Endothelial cell of umbilical vein (primary cell): ENCODE measurements at regions not wholly inside any gene's neighbourhood (a gene's known extent, or its start where the extent isn't known, plus 50 kb on each side); places are given as distances from the start of the nearest gene placed in this dataset.

Source experiments
- BruUV-seq: library from RNA; stranded (reverse); fragments of 400-500 nt; replicated peaks from 2 replicates; lab custom pipeline; 2021; lab: Mats Ljungman, UMichigan
- CTCF ChIA-PET: fragments of 300-600, 350-600 bp; sonication (Branson Sonifier 250); formaldehyde crosslinking; loops from one replicate; lab custom pipeline; 2021; ENCODE audit warnings: antibody characterized with exemption, inconsistent platforms; lab: Charles Lee
- POLR2A ChIA-PET: fragments of 300-600, 350-600 bp; sonication (Branson Sonifier 250); formaldehyde crosslinking; loops from one replicate; lab custom pipeline; 2021; ENCODE audit warnings: antibody characterized with exemption, inconsistent platforms; lab: Charles Lee
- DNase-seq: peaks from one replicate; pipeline ENCODE4 v3.0.0-alpha.2; 2011; ENCODE audit warnings: low read depth, low spot score
- FAIRE-seq: peaks from 2 replicates; lab custom pipeline; 2011; peaks lifted over from hg19 to GRCh38; lab: Jason Lieb, UNC
- H2AFZ ChIP-seq: 2 replicates; pipeline ENCODE4 v1.6.0; 2012; ENCODE audit warnings: low read depth, low read length, control low read depth, inconsistent platforms
- H3K27ac ChIP-seq: 2 replicates; pipeline ENCODE4 v1.5.1; 2011; ENCODE audit warnings: low read depth, mild to moderate bottlenecking, control low read depth, low read length, moderate library complexity; ENCODE audit not compliant: insufficient read depth
- H3K27me3 ChIP-seq, 2 experiments: 2 replicates each; pipeline versions ENCODE4 v1.6.0 to v1.6.1; 2011; ENCODE audit warnings: low read length in 2 of 2, mixed read lengths in 1 of 2; ENCODE audit not compliant: control insufficient read depth in 2 of 2, insufficient read depth in 2 of 2
- H3K36me3 ChIP-seq, 2 experiments: 2 replicates in 1 of 2; 3 replicates in 1 of 2; pipeline ENCODE4 v1.5.1; 2011; ENCODE audit warnings: low read length in 2 of 2, mild to moderate bottlenecking in 1 of 2, moderate library complexity in 1 of 2; ENCODE audit not compliant: control insufficient read depth in 2 of 2, insufficient read depth in 2 of 2; ENCODE audit errors: extremely low read depth in 1 of 2
- H3K4me1 ChIP-seq: 3 replicates; pipeline ENCODE4 v1.5.1; 2011; ENCODE audit warnings: mild to moderate bottlenecking, low read length; ENCODE audit not compliant: control insufficient read depth, insufficient read depth; ENCODE audit errors: extremely low read depth
- H3K4me2 ChIP-seq: 2 replicates; pipeline ENCODE4 v1.6.1; 2011; ENCODE audit warnings: low read length, control low read depth, mixed read lengths; ENCODE audit not compliant: insufficient read depth
- H3K4me3 ChIP-seq, 3 experiments: fragments of 200-600 bp in 1 of 3; sonication (generic), shearing (Covaris generic) in 1 of 3; replicated peaks in 1 of 3; 2 replicates each; pipeline ENCODE4 v1.5.1; 2011 to 2016; ENCODE audit warnings: control low read depth in 3 of 3, low read length in 3 of 3, mild to moderate bottlenecking in 2 of 3, inconsistent platforms in 1 of 3, low read depth in 1 of 3, moderate library complexity in 1 of 3; ENCODE audit not compliant: insufficient read depth in 1 of 3
- H3K79me2 ChIP-seq: 2 replicates; pipeline ENCODE4 v1.6.0; 2012; ENCODE audit warnings: low read length, inconsistent platforms; ENCODE audit not compliant: control insufficient read depth, insufficient read depth
- H3K9ac ChIP-seq: replicated peaks from 2 replicates; pipeline ENCODE3; 2011; ENCODE audit warnings: low read length, control low read depth; ENCODE audit not compliant: insufficient read depth; ENCODE audit errors: extremely low read depth
- H3K9me1 ChIP-seq: replicated peaks from 3 replicates; pipeline ENCODE4 v1.6.0; 2011; ENCODE audit warnings: mild to moderate bottlenecking, low read length; ENCODE audit not compliant: control insufficient read depth, insufficient read depth; ENCODE audit errors: extremely low read depth
- H3K9me3 ChIP-seq: replicated peaks from 2 replicates; pipeline ENCODE4 v1.5.1; 2012; ENCODE audit warnings: low read length, inconsistent platforms; ENCODE audit not compliant: control insufficient read depth, insufficient read depth
- H4K20me1 ChIP-seq: replicated peaks from 2 replicates; pipeline ENCODE3; 2011; ENCODE audit warnings: mild to moderate bottlenecking, low read length; ENCODE audit not compliant: control insufficient read depth, insufficient read depth; ENCODE audit errors: extremely low read depth
- CTCF ChIP-seq, 2 donors: IDR thresholded peaks; 1 replicate in 1 of 2; 2 replicates in 1 of 2; pipeline ENCODE4 v1.5.1; 2011; ENCODE audit warnings: low read length in 2 of 2, mild to moderate bottlenecking in 2 of 2, moderate library complexity in 2 of 2, control low read depth in 1 of 2, inconsistent platforms in 1 of 2, low read depth in 1 of 2; ENCODE audit not compliant: insufficient read depth in 1 of 2; ENCODE audit errors: extremely low read depth in 1 of 2
- EZH2 ChIP-seq: IDR thresholded peaks from 2 replicates; pipeline ENCODE4 v1.6.1; 2012; ENCODE audit warnings: borderline replicate concordance, low read depth, mild to moderate bottlenecking, moderate library complexity, low read length, inconsistent platforms; ENCODE audit not compliant: severe bottlenecking
- FOS ChIP-seq: IDR thresholded peaks from 2 replicates; pipeline ENCODE4 v1.6.1; 2011; ENCODE audit warnings: mild to moderate bottlenecking, low read length, moderate library complexity, borderline replicate concordance; ENCODE audit not compliant: insufficient read depth
- GATA2 ChIP-seq: IDR thresholded peaks from 2 replicates; pipeline ENCODE4 v1.7.0; 2011; ENCODE audit warnings: low read depth, mild to moderate bottlenecking, moderate library complexity, mixed read lengths, low read length; ENCODE audit not compliant: insufficient read length, insufficient read depth
- JUN ChIP-seq: IDR thresholded peaks from 2 replicates; pipeline ENCODE4 v1.6.1; 2011; ENCODE audit warnings: borderline replicate concordance, low read depth; ENCODE audit not compliant: insufficient read length, insufficient read depth
- MAX ChIP-seq: IDR thresholded peaks from 2 replicates; pipeline ENCODE4 v1.6.1; 2011; ENCODE audit not compliant: insufficient read depth, insufficient read length
- MYC ChIP-seq: IDR thresholded peaks from one replicate; pipeline ENCODE4 v1.6.1; 2011; ENCODE audit warnings: mild to moderate bottlenecking, low read depth, low read length
- POLR2A ChIP-seq: IDR thresholded peaks from 2 replicates; pipeline ENCODE4 v1.6.1; 2012; ENCODE audit warnings: low read depth, mild to moderate bottlenecking, control low read depth, low read length
- POLR2AphosphoS5 ChIP-seq: IDR thresholded peaks from 2 replicates; pipeline ENCODE4 v1.6.1; 2012; ENCODE audit warnings: low read depth, mild to moderate bottlenecking, control low read depth, low read length, moderate library complexity; ENCODE audit not compliant: insufficient read depth
- dilution Hi-C: fragments of 300-500 bp; cut with MboI; formaldehyde crosslinking; loops from one replicate; pipeline ENCODE4 v1.15.0; 2019; ENCODE audit warnings: low sequenced_read_pairs; ENCODE audit not compliant: extremely low pct_ligation_motif_present
- intact Hi-C: fragments of 100-400 bp; cut with micrococcal nuclease; formaldehyde crosslinking; loops from one replicate; pipeline ENCODE4 v1.10.0; 2022

DNA sequence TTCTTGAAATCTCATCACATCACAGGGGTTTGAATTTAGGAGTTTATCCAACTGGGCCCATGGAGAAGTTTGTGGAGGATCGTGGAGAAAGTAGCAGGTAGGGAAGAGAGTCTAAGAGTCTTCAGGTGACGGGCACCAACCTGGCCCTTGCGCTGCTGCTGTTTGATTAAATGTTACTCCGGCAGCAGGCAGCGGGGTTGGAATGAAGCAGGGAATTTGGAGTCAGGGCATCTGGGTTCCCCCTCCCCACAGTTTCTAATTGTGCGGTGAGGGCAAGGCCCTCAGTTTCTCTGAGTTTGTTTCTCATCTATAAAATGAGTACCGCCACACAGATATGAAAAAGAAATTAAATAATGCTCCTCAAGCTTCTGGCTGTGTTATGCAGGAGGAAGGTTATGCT lies 182.9 kb upstream of the RGMA start:
- no peak overlapping the region for H2AFZ ChIP-seq
- no peaks in the 10 kb centered on the region for H4K20me1 ChIP-seq
- H3K4me1 ChIP-seq: no peaks in the 10 kb centered on the region
- intact Hi-C loops (no loop called here), dilution Hi-C loops (no loop called here)
- no peak overlapping the region for H3K4me2 ChIP-seq
- no peak for DNase-seq
- H3K4me3 ChIP-seq: no peak overlapping the region
- FAIRE-seq: no peak
- ChIA-PET POLR2A (no interaction called here), CTCF (no interaction called here)
- no peaks in the 10 kb centered on the region for H3K79me2 ChIP-seq
- H3K9me3 ChIP-seq: peaks cover 5% of the 10 kb centered on the region
- no peak overlapping the region for H3K27ac ChIP-seq
- TF ChIP-seq JUN (no peak), GATA2 (no peak), POLR2A (no peak), EZH2 (no peak), POLR2AphosphoS5 (no peak), MAX (no peak), FOS (no peak), CTCF (IDR thresholded peaks at IDR 0.05; ENCODE audit: extremely low read depth in 1 of 2, insufficient read depth in 1 of 2, low read depth in 1 of 2, low read length in 2 of 2) (no peak), MYC (no peak)
- BruUV-seq: no TSS peak
- no peaks in the 10 kb centered on the region for H3K36me3 ChIP-seq
- H3K27me3 ChIP-seq: no peaks in the 10 kb centered on the region
- H3K9ac ChIP-seq: no peak overlapping the region
- H3K9me1 ChIP-seq: no peaks in the 10 kb centered on the region
